ENCODE measurements at regions not wholly inside any gene's neighbourhood (a gene's known extent, or its start where the extent isn't known, plus 50 kb on each side); places are given as distances from the start of the nearest gene placed in this dataset.
"Not testable (repeated sequence)": the region's sequence is repeated elsewhere in the genome, so short reads cannot be mapped to it uniquely, and the experiment has no call there.

DNA sequence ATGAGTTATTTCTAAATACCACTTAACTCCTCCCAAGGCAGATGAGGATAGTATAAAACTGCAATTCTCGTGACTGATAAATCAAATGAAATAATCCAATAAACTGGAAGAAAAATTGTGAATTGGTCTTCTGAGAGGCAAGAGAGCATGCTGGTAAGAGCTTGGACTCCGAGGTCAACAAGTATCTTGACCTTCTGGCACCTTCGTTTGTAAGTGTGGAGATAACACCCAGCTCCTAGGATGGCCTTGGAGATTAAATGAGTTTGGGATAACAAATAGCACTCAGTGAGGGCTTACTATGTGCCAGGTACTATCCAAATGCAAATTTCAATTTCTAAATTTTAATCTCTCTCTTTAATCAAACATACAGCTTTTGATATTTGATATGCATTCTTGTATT lies 866.3 kb upstream of the WWC1 start:
- Histone ChIP-seq H2AFZ (ENCODE audit: low read depth, low read length) (no peak overlapping the region), H3K4me3 (ENCODE audit: insufficient read depth in 1 of 2, low read depth in 1 of 2, low read length in 2 of 2) (no peak overlapping the region), H3K18ac (ENCODE audit: low read depth in 1 of 2, low read length in 2 of 2) (no peak overlapping the region), H4K8ac (ENCODE audit: low read length) (no peak overlapping the region), H3K4ac (ENCODE audit: low read depth in 1 of 2, low read length in 2 of 2) (no peak overlapping the region), H3K14ac (ENCODE audit: low read length in 2 of 2) (no peak overlapping the region), H3K27me3 (ENCODE audit: control insufficient read depth in 1 of 2, insufficient read depth in 1 of 2, low read length in 2 of 2) (peaks cover 0 to 4% of the 10 kb centered on the region in 2 experiments), H2AK5ac (ENCODE audit: low read length, severe bottlenecking) (no peak overlapping the region), H3K36me3 (ENCODE audit: control insufficient read depth in 1 of 2, insufficient read depth in 2 of 2, low read depth in 1 of 2, low read length in 2 of 2) (no peaks in the 10 kb centered on the region), H3K27ac (ENCODE audit: low read length, poor library complexity, severe bottlenecking) (no peak overlapping the region), H3K4me2 (ENCODE audit: low read length, poor library complexity, severe bottlenecking) (no peak overlapping the region), H2BK15ac (ENCODE audit: low read depth, poor library complexity, severe bottlenecking) (no peak overlapping the region), H3K4me1 (ENCODE audit: control insufficient read depth, insufficient read depth, low read depth, low read length) (no peaks in the 10 kb centered on the region), H3K9ac (ENCODE audit: low read length) (no peak overlapping the region), H2BK5ac (ENCODE audit: low read depth, low read length, poor library complexity, severe bottlenecking) (no peak overlapping the region), H2BK12ac (ENCODE audit: low read length in 2 of 2) (no peak overlapping the region), H3K23ac (ENCODE audit: low read length in 2 of 2) (no peak overlapping the region), H3K79me1 (replicated peaks; ENCODE audit: low read length, poor library complexity, severe bottlenecking) (no peaks in the 10 kb centered on the region), H2BK120ac (ENCODE audit: low read depth, low read length) (no peak overlapping the region), H3K9me3 (ENCODE audit: control insufficient read depth, low read length) (no peaks in the 10 kb centered on the region), H4K91ac (ENCODE audit: low read length) (no peak overlapping the region)
- no peak for DNase-seq
- 30% methylated on average over 2 of the region's 3 CpGs for WGBS

DNA sequence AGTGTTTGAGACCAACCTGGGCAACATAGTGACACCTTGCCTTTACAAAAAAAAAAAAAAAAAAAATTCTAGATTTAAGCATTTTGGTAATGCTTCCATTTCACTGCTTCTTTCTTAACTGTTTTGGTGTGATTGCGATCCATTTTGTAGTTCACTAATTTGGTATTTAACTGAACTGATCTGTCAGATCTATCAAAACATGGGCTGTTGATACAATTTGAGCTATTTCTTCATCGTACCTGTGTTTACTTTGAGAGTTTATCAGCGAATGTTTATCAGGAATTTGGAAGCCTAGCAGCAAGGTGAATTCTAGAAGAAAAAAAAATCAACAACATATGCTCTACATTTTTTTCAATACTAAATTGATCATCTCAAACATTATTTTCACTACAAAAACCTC lies 864.9 kb upstream of the WWC1 start:
- H2AK5ac ChIP-seq (ENCODE audit: low read length, severe bottlenecking), result no peak overlapping the region
- H3K18ac ChIP-seq (ENCODE audit: low read depth in 1 of 2, low read length in 2 of 2), result no peak overlapping the region
- no peak overlapping the region for H3K4me3 ChIP-seq (ENCODE audit: insufficient read depth in 1 of 2, low read depth in 1 of 2, low read length in 2 of 2)
- H2BK5ac ChIP-seq (ENCODE audit: low read depth, low read length, poor library complexity, severe bottlenecking), result no peak overlapping the region
- no peaks in the 10 kb centered on the region for H3K4me1 ChIP-seq (ENCODE audit: control insufficient read depth, insufficient read depth, low read depth, low read length)
- H3K9ac ChIP-seq (ENCODE audit: low read length), result no peak overlapping the region
- H2BK120ac ChIP-seq (ENCODE audit: low read depth, low read length), result no peak overlapping the region
- no peaks in the 10 kb centered on the region for H3K27me3 ChIP-seq (ENCODE audit: control insufficient read depth in 1 of 2, insufficient read depth in 1 of 2, low read length in 2 of 2)
- no peaks in the 10 kb centered on the region for H3K9me3 ChIP-seq (ENCODE audit: control insufficient read depth, low read length)
- no peak overlapping the region for H3K4ac ChIP-seq (ENCODE audit: low read depth in 1 of 2, low read length in 2 of 2)
- no peak overlapping the region for H3K4me2 ChIP-seq (ENCODE audit: low read length, poor library complexity, severe bottlenecking)
- no peak overlapping the region for H3K23ac ChIP-seq (ENCODE audit: low read length in 2 of 2)
- no peak overlapping the region for H2AFZ ChIP-seq (ENCODE audit: low read depth, low read length)
- no peak overlapping the region for H2BK12ac ChIP-seq (ENCODE audit: low read length in 2 of 2)
- H4K91ac ChIP-seq (ENCODE audit: low read length), result no peak overlapping the region
- no peak overlapping the region for H2BK15ac ChIP-seq (ENCODE audit: low read depth, poor library complexity, severe bottlenecking)
- H3K79me1 ChIP-seq (replicated peaks; ENCODE audit: low read length, poor library complexity, severe bottlenecking), result no peaks in the 10 kb centered on the region
- no peaks in the 10 kb centered on the region for H3K36me3 ChIP-seq (ENCODE audit: control insufficient read depth in 1 of 2, insufficient read depth in 2 of 2, low read depth in 1 of 2, low read length in 2 of 2)
- H3K14ac ChIP-seq (ENCODE audit: low read length in 2 of 2), result no peak overlapping the region
- DNase-seq, result no peak
- no peak overlapping the region for H4K8ac ChIP-seq (ENCODE audit: low read length)
- H3K27ac ChIP-seq (ENCODE audit: low read length, poor library complexity, severe bottlenecking), result no peak overlapping the region
- WGBS, result 97% methylated on average over 3 of the region's 3 CpGs

DNA sequence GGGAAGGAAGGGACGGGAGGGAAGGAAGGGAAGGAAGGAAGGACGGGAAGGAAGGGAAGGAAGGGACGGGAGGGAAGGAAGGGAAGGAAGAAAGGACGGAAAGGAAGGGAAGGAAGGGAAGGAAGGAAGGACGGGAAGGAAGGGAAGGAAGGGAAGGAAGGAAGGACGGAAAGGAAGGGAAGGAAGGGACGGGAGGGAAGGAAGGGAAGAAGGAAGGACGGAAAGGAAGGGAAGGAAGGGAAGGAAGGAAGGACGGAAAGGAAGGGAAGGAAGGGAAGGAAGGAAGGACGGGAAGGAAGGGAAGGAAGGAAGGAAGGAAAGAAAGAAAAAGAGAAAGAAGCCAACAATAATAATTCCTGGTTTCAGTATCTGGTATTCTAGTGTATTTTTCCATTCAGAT lies 863.8 kb upstream of the WWC1 start:
- not testable (repeated sequence) for H2BK120ac ChIP-seq (ENCODE audit: low read depth, low read length); H3K9me3 ChIP-seq (ENCODE audit: control insufficient read depth, low read length); H3K4me3 ChIP-seq (ENCODE audit: insufficient read depth in 1 of 2, low read depth in 1 of 2, low read length in 2 of 2); H3K23ac ChIP-seq (ENCODE audit: low read length in 2 of 2); H2AFZ ChIP-seq (ENCODE audit: low read depth, low read length); H3K36me3 ChIP-seq (ENCODE audit: control insufficient read depth in 1 of 2, insufficient read depth in 2 of 2, low read depth in 1 of 2, low read length in 2 of 2); H2BK5ac ChIP-seq (ENCODE audit: low read depth, low read length, poor library complexity, severe bottlenecking); H3K14ac ChIP-seq (ENCODE audit: low read length in 2 of 2); H3K18ac ChIP-seq (ENCODE audit: low read depth in 1 of 2, low read length in 2 of 2); H3K79me1 ChIP-seq (replicated peaks; ENCODE audit: low read length, poor library complexity, severe bottlenecking); H2AK5ac ChIP-seq (ENCODE audit: low read length, severe bottlenecking); H3K4me2 ChIP-seq (ENCODE audit: low read length, poor library complexity, severe bottlenecking); H4K8ac ChIP-seq (ENCODE audit: low read length); H3K9ac ChIP-seq (ENCODE audit: low read length); H3K27me3 ChIP-seq (ENCODE audit: control insufficient read depth in 1 of 2, insufficient read depth in 1 of 2, low read length in 2 of 2); H2BK15ac ChIP-seq (ENCODE audit: low read depth, poor library complexity, severe bottlenecking); H3K4ac ChIP-seq (ENCODE audit: low read depth in 1 of 2, low read length in 2 of 2); H4K91ac ChIP-seq (ENCODE audit: low read length); DNase-seq; H3K27ac ChIP-seq (ENCODE audit: low read length, poor library complexity, severe bottlenecking); H2BK12ac ChIP-seq (ENCODE audit: low read length in 2 of 2); H3K4me1 ChIP-seq (ENCODE audit: control insufficient read depth, insufficient read depth, low read depth, low read length)
- 95% methylated on average over 9 of the region's 10 CpGs for WGBS

DNA sequence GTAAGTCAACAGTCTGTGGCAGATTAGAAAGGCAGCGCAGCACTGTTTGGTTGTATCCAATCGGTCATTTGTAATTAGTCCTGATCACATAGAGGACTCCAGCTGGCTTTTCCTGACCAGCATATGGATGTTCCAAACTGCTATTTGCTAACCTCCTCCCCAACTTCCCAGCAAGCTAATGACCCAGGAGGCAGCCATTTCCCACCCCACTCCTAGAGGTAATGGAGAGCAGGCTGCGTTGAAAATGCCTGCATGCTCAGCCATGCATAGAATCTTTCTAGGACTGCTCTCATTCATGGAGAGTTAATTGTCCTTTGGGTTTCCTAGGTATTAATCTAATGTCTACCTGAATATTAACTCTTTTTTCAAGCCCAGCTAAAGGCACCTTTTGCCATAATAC lies 850.6 kb upstream of the WWC1 start:
- Histone ChIP-seq H4K8ac (ENCODE audit: low read length) (no peak overlapping the region), H3K4me1 (ENCODE audit: control insufficient read depth, insufficient read depth, low read depth, low read length) (peaks cover 1% of the 10 kb centered on the region), H3K4me3 (ENCODE audit: insufficient read depth in 1 of 2, low read depth in 1 of 2, low read length in 2 of 2) (no peak overlapping the region), H2AK5ac (ENCODE audit: low read length, severe bottlenecking) (no peak overlapping the region), H4K91ac (ENCODE audit: low read length) (no peak overlapping the region), H2BK120ac (ENCODE audit: low read depth, low read length) (no peak overlapping the region), H3K4ac (ENCODE audit: low read depth in 1 of 2, low read length in 2 of 2) (no peak overlapping the region), H3K9ac (ENCODE audit: low read length) (no peak overlapping the region), H2AFZ (ENCODE audit: low read depth, low read length) (no peak overlapping the region), H3K14ac (ENCODE audit: low read length in 2 of 2) (no peak overlapping the region), H2BK15ac (ENCODE audit: low read depth, poor library complexity, severe bottlenecking) (no peak overlapping the region), H3K4me2 (ENCODE audit: low read length, poor library complexity, severe bottlenecking) (no peak overlapping the region), H2BK12ac (ENCODE audit: low read length in 2 of 2) (no peak overlapping the region), H3K9me3 (ENCODE audit: control insufficient read depth, low read length) (no peaks in the 10 kb centered on the region), H3K79me1 (replicated peaks; ENCODE audit: low read length, poor library complexity, severe bottlenecking) (no peaks in the 10 kb centered on the region), H3K27me3 (ENCODE audit: control insufficient read depth in 1 of 2, insufficient read depth in 1 of 2, low read length in 2 of 2) (no peaks in the 10 kb centered on the region), H2BK5ac (ENCODE audit: low read depth, low read length, poor library complexity, severe bottlenecking) (no peak overlapping the region), H3K23ac (ENCODE audit: low read length in 2 of 2) (no peak overlapping the region), H3K27ac (ENCODE audit: low read length, poor library complexity, severe bottlenecking) (no peak overlapping the region), H3K18ac (ENCODE audit: low read depth in 1 of 2, low read length in 2 of 2) (no peak overlapping the region), H3K36me3 (ENCODE audit: control insufficient read depth in 1 of 2, insufficient read depth in 2 of 2, low read depth in 1 of 2, low read length in 2 of 2) (no peaks in the 10 kb centered on the region)
- no peak for DNase-seq
- 33% methylated on average over 3 of the region's 3 CpGs for WGBS
